ENCODE measurements at regions not wholly inside any gene's neighbourhood (a gene's known extent, or its start where the extent isn't known, plus 50 kb on each side); places are given as distances from the start of the nearest gene placed in this dataset.
"Not testable (repeated sequence)": the region's sequence is repeated elsewhere in the genome, so short reads cannot be mapped to it uniquely, and the experiment has no call there.

GRCh38 chr18:29730073-29730472 is 1312.5 kb downstream of the DSC3 start (continued):
- no peak for TF ChIP-seq ZBTB33 (IDR thresholded peaks at IDR 0.05)
- no peak for TF ChIP-seq E4F1 (IDR thresholded peaks at IDR 0.05; ENCODE audit: borderline replicate concordance, partially characterized antibody)

GRCh38 chr18:29726646-29727045 is 1315.9 kb downstream of the DSC3 start:
- ATAC-seq (no peak), FAIRE-seq (no peak), DNase-seq (ENCODE audit: low read depth, low spot score) (no peak)
- 0% methylated on average over 2 of the region's 2 CpGs for WGBS (ENCODE audit: insufficient coverage, insufficient replicate concordance, low lambda C conversion rate, missing lambda C conversion rate)
- TF ChIP-seq SMC3 (IDR thresholded peaks at IDR 0.05; ENCODE audit: borderline replicate concordance, low read length) = no peak
- TF ChIP-seq NBN (IDR thresholded peaks at IDR 0.05) = no peak
- TF ChIP-seq SUPT20H (IDR thresholded peaks at IDR 0.05; ENCODE audit: borderline replicate concordance, control insufficient read depth, low read depth, low read length) = no peak
- Histone ChIP-seq H4K20me1 (ENCODE audit: control insufficient read depth, insufficient read depth) (no peaks in the 10 kb centered on the region), H3K9me3 (replicated peaks; ENCODE audit: control insufficient read depth, insufficient read depth, low read length) (no peaks in the 10 kb centered on the region), H3K4me3 (no peak overlapping the region), H3K9ac (ENCODE audit: control insufficient read depth, insufficient read depth, low read length) (no peak overlapping the region), H2AFZ (ENCODE audit: control insufficient read depth, low read depth, low read length) (no peak overlapping the region), H3K4me2 (ENCODE audit: control insufficient read depth, insufficient read depth) (no peak overlapping the region), H3K4me1 (ENCODE audit: control insufficient read depth, insufficient read depth, low read length) (no peaks in the 10 kb centered on the region), H3K27me3 (replicated peaks in 1 of 2; ENCODE audit: control insufficient read depth in 2 of 2, insufficient read depth in 2 of 2, low read length in 1 of 2) (no peaks in the 10 kb centered on the region), H3K79me2 (ENCODE audit: control insufficient read depth, insufficient read depth, low read length) (no peaks in the 10 kb centered on the region), H3K27ac (ENCODE audit: control insufficient read depth, insufficient read depth) (no peak overlapping the region), H3K36me3 (ENCODE audit: control insufficient read depth in 2 of 2, insufficient read depth in 2 of 2, low read length in 1 of 2) (no peaks in the 10 kb centered on the region)
- ChIA-PET RAD21 (ENCODE audit: unreplicated experiment) (no interaction called here), SMC1A (ENCODE audit: uncharacterized antibody, unreplicated experiment) (no interaction called here), CTCF (no interaction called here), POLR2A (no interaction called here)
- BruUV-seq (replicated peaks) = no TSS peak
- in situ Hi-C loops (cut with MboI) (no loop called here), intact Hi-C loops (cut with micrococcal nuclease; ENCODE audit: unreplicated experiment) (no loop called here)

- intact Hi-C loops (cut with micrococcal nuclease; ENCODE audit: unreplicated experiment); BruUV-seq (replicated peaks); RAD21 ChIA-PET (ENCODE audit: unreplicated experiment); H3K36me3 ChIP-seq (ENCODE audit: control insufficient read depth in 2 of 2, insufficient read depth in 2 of 2, low read length in 1 of 2); H3K27me3 ChIP-seq (replicated peaks in 1 of 2; ENCODE audit: control insufficient read depth in 2 of 2, insufficient read depth in 2 of 2, low read length in 1 of 2); H3K27ac ChIP-seq (ENCODE audit: control insufficient read depth, insufficient read depth); H2AFZ ChIP-seq (ENCODE audit: control insufficient read depth, low read depth, low read length); H3K9ac ChIP-seq (ENCODE audit: control insufficient read depth, insufficient read depth, low read length); in situ Hi-C loops (cut with MboI); H3K79me2 ChIP-seq (ENCODE audit: control insufficient read depth, insufficient read depth, low read length); SMC1A ChIA-PET (ENCODE audit: uncharacterized antibody, unreplicated experiment); H3K9me3 ChIP-seq (replicated peaks; ENCODE audit: control insufficient read depth, insufficient read depth, low read length); DNase-seq (ENCODE audit: low read depth, low spot score); FAIRE-seq; CTCF ChIA-PET; H3K4me1 ChIP-seq (ENCODE audit: control insufficient read depth, insufficient read depth, low read length); H4K20me1 ChIP-seq (ENCODE audit: control insufficient read depth, insufficient read depth); POLR2A ChIA-PET; H3K4me3 ChIP-seq; ATAC-seq; H3K4me2 ChIP-seq (ENCODE audit: control insufficient read depth, insufficient read depth): not testable (repeated sequence)
- 45% methylated on average over 14 of the region's 21 CpGs for WGBS (ENCODE audit: insufficient coverage, insufficient replicate concordance, low lambda C conversion rate, missing lambda C conversion rate)
Observed at GRCh38 chr18:29723486-29723885, 1319.1 kb downstream of the DSC3 start.

GRCh38 chr18:29715960-29716359 is 1326.6 kb downstream of the DSC3 start:
- SMC1A ChIA-PET (ENCODE audit: uncharacterized antibody, unreplicated experiment); H3K36me3 ChIP-seq (ENCODE audit: control insufficient read depth in 2 of 2, insufficient read depth in 2 of 2, low read length in 1 of 2); FAIRE-seq; POLR2A ChIA-PET; H4K20me1 ChIP-seq (ENCODE audit: control insufficient read depth, insufficient read depth); ATAC-seq; RAD21 ChIA-PET (ENCODE audit: unreplicated experiment); H3K9me3 ChIP-seq (replicated peaks; ENCODE audit: control insufficient read depth, insufficient read depth, low read length); H2AFZ ChIP-seq (ENCODE audit: control insufficient read depth, low read depth, low read length); DNase-seq (ENCODE audit: low read depth, low spot score); intact Hi-C loops (cut with micrococcal nuclease; ENCODE audit: unreplicated experiment); H3K79me2 ChIP-seq (ENCODE audit: control insufficient read depth, insufficient read depth, low read length); H3K4me1 ChIP-seq (ENCODE audit: control insufficient read depth, insufficient read depth, low read length); H3K4me2 ChIP-seq (ENCODE audit: control insufficient read depth, insufficient read depth); H3K27me3 ChIP-seq (replicated peaks in 1 of 2; ENCODE audit: control insufficient read depth in 2 of 2, insufficient read depth in 2 of 2, low read length in 1 of 2); H3K4me3 ChIP-seq; in situ Hi-C loops (cut with MboI); H3K27ac ChIP-seq (ENCODE audit: control insufficient read depth, insufficient read depth); BruUV-seq (replicated peaks); CTCF ChIA-PET; H3K9ac ChIP-seq (ENCODE audit: control insufficient read depth, insufficient read depth, low read length): not testable (repeated sequence)
- 61% methylated on average over 8 of the region's 8 CpGs for WGBS (ENCODE audit: insufficient coverage, insufficient replicate concordance, low lambda C conversion rate, missing lambda C conversion rate)
